HG02852 (cell line): ENCODE measurements at regions not wholly inside any gene's neighbourhood (a gene's known extent, or its start where the extent isn't known, plus 50 kb on each side); places are given as distances from the start of the nearest gene placed in this dataset.
A peak's percentile ranks its signal among the peaks of the same experiment; 100 is the strongest.
"Not testable (repeated sequence)": the region's sequence is repeated elsewhere in the genome, so short reads cannot be mapped to it uniquely, and the experiment has no call there.

Experiments
- ATAC-seq: cut with Tn5 transposase; IDR thresholded peaks from one replicate; pipeline ENCODE4 v1.9.1; 2021; ENCODE audit warnings: mild to moderate bottlenecking, moderate library complexity; ENCODE audit not compliant: unreplicated experiment

DNA sequence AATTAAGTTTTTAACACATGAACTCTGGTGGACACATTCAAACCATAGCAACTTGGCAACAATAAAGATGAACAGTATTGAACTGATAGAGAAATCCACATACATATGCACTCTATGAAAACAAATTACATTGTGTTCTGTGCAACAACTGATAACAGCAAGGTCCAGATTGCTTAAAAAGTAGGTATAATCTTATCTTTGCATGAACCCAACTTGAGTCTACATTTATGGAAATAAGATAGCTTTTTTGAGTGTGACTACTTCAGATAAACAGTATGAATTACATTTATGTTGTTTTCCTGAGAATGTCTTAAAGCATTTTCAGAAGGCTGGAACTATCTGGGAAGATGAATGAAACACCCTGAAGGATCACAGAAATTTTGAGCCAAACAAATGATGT is 212.6 kb upstream of the GK2 start:
- ATAC-seq, result no peak

DNA sequence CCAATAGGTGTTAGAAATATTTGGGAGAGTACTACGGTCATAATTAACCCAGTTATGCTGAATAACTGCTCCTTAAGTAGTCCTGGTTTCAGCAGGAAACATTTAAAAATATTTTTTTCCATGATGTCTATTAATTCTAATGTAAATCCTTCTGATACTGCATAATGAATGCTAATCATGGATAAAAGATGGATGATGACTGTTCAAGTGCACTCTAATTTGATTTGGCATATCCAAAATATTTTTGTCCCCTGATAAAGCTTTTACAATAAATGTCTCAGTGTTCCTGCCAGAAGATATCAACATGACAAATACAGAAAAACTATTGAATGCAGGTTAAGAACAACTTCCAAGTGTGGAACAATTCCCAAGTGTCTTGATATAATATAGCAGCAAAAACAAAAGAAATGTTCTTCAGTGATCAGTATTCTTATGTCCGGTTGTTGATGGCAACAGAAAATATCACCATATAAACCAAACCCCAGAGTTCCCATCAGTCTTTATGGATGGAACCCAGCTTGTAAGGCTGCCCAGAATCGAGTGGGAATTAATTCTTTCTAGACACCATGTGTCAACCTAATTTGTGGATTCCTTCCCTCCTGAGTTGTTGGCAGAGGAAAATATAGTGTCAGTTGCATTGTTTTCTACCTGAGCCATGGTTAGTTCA is 205.4 kb upstream of the GK2 start:
- no peak for ATAC-seq

DNA sequence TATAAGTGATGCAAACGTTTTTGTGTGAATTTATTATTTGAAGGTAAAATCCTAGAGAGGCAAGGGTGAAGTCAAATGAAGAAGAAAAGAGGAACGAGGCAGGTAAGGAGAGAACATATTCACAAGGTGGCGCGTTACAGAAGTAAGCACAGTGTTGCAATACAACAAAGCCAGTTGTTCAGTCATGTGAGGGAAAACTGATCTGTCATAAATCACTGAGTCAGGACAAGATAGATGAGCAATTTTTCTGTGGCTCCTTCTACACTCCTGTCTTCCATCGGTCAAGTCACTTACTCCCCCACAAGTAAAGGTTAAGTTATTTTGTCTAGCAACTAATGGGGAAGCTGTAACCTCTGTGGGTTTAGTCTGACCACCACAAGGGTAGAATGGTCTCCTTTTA is 203.0 kb upstream of the GK2 start:
- no peak for ATAC-seq

DNA sequence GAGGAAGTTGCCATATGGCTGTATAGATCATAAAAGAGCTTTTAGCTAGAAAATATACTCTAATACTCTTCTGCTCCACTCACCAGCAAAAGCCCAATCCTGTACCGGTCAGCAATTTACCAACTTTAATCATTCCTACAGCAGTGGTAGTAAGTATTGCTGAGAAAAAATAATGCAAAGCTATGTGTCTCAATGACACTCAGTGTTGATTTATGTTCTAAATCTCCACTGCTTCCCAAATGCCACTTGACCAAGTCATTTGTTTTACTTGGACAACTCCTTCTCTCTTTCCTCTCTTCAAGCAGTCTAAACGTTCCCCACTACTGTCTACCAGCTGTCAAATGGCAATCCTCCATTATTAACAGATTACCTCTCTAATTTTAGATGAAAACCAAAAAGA is 201.8 kb upstream of the GK2 start:
- ATAC-seq, result no peak

DNA sequence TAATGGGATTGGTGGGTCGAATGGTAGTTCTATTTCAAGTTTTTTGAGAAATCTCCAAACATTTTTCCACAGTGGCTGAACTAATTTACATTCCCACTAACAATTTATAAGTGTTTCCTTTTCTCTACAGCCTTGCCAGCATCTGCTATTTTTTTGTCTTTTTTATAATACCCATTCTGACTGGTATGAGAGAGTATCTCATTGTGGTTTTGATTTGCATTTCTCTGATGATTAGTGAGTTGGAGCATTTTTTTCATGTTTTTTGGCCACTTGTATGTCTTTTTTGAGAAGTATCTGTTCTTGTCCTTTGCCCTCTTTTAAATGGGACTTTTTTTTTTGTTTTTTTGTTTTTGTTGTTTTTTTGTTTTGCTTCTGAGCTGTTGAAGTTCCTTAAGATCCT is 200.0 kb upstream of the GK2 start:
- ATAC-seq, result no peak

DNA sequence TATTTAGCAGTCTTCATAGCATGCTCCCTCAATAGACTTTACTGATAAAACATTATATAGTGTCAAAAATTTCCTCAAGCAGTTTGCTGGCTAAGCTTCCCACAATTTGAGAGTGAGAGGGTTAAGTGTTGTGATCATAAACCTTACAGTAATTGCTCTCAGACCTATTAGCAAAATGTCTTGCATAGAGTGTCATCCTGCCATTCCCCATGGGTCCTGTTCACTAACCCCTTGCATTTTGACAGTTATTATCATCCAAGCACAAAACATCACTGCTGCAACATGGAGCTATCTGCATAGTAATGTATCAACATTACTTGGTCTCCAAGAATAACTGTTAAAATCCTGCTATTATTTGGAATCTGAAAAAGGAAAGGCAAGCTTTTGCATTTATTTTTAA is 196.1 kb upstream of the GK2 start:
- ATAC-seq, result no peak

DNA sequence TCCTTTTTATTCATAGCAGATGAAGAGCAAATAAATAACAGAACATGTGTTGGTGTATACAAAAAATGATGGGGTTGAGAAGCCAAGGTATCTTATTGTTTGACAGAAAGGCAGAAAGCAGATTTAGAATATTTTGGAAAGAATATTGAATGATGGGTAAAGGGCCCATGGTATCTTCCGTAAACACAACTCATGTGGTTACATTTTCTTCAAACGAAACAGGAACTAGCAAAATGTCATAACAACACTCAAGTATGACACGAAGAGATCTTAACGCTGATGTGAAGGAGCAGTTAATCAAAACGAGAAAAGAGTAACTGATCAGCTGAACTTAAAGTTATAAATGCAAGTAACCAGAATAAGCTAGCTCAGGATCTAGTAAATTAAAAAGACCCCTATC is 195.7 kb upstream of the GK2 start:
- no peak for ATAC-seq

DNA sequence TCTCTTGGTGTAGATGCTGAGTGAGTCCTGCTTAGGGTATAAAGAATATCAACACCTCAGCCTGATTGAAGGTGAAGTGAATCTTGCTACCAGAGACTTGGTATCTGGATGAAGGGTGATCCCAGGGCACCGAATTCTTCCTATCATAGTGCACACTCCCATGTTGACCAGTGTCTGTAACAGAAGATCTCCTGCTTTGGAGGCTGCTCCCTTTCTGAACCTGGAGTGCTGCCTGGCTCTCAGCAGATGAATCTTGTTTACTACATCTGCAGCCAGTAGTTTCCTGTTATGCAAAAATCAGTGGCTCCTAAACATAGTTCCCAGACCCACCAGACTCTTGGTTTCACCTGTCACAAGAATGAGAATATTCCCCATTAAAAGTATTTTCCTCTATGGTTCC is 191.7 kb upstream of the GK2 start:
- no peak for ATAC-seq

DNA sequence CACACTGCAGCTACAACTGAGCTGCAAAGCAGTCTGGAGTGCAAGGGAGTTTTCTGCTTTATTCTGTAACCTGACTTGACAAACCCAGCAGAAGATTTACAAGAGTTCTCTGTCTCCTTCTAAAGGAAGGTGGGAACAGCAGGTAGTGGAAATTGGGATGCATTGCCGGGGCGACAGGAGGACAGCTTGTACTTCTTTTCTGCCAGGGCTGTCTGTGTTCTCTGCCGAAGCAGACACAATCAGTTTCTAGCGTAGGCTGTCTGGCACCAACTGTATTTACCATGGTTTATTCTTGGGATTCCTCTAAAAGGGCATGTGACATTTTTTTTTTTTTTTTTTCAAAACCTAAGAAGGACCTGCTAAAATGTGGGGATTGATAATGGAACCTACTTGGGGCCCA is 190.8 kb upstream of the GK2 start:
- ATAC-seq, result no peak

DNA sequence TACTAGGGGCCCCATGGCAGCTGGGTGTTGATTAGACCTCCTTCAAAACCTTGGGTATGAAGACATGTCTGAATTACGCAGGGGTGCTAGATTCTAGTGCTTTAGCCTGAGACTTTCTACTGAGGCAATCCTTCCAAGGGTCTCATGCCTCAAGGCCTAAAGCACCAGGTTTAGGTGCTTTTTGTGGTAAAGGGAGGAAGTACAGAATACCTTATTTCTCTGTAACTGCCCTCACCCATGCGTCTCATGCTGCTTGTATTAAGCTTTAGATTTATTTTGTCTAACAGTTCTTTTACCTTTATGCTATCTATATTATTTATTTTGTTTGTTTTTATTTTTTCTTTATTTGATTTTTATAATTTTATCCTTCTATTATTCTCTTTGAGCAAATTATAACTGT is 190.2 kb upstream of the GK2 start:
- no peak for ATAC-seq

DNA sequence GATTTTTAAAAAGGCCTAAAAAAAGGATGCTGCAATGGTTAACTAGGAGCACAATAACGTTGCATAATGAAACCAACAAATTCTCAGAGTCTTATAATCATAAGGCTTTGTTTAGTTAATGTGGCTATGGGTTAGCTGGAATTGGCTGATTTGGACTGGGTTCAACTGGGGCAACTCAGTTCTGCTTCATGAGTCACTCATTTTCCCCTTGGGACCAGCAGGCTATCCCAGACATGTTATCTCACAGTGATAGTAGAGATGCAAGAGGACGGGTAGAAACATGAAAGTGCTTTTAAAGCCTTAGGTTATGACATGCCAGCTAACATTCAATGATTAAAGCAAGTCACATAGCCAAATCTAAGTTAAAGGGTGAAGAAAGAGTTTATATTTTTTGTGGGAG is 189.2 kb upstream of the GK2 start:
- ATAC-seq, result no peak

DNA sequence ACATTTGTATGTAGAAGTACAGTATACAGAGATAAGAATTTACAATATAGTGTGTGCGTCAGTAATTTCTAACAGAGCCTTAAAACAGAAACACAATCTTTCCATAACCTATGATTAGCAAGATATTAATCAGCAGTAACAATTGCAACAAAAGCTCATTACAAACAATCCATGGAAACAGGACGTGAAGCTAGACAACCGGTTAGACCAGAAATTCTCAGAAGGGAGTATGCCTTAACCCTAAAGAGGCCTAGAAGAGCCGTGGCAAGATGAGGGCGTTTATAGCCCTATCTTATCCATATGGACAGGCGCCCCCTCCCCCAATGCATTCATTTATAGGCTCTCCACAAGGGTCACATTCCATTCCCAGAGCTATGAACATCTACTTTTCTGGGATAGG is 184.2 kb upstream of the GK2 start:
- not testable (repeated sequence) for ATAC-seq

DNA sequence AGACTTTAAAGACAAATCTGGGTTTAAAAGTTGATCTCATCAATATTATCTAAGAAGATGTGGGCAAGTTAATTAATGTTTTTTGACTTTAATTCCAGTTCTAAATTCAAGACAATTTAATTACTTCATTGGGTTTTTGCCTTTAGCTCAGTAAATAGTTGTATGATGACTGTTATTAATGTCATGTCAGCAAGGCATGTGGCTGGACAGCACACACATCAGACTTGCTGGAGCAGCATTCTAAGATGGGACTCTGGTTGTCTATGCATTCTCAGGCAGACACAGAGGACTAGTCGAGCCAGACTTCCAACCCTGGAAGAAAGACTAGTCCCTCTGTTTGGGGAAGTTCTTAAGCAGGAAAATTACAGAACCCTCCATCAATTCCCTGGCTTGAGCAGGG is 180.7 kb upstream of the GK2 start:
- ATAC-seq, result no peak

DNA sequence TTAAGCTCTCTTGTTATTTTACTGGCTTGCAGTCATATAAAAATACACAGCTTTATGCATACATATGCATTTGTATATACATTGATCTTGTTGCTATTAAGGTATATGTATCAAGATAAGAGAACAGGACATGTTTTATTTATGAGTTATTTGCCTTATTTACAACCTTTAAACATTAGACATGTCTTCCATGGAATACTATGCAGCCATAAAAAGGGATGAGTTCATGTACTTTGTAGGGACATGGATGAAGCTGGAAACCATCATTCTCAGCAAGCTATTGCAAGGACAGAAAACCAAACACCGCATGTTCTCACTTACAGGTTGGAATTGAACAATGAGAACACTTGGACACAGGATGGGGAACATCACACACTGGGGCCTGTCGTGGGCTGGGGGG is 179.2 kb upstream of the GK2 start:
- not testable (repeated sequence) for ATAC-seq

DNA sequence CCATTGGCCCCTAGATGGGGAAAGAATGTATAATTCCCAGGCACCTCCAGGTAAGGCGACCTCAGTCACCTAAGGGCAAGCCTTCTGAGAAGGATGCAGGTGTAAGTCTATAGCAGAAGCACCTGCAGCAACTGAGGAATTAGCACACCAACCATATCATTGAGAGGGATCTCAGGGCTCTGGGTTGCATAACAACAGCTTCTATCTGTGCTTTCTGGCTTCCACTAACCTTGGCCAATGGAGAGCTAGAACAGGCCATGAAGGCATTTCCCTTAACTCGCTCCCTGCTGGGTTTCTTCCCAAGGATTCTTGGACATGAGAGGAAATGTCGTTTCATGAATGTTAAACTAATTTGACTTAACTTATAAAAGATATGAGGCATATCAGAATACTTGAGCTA is 177.8 kb upstream of the GK2 start:
- ATAC-seq, result no peak

DNA sequence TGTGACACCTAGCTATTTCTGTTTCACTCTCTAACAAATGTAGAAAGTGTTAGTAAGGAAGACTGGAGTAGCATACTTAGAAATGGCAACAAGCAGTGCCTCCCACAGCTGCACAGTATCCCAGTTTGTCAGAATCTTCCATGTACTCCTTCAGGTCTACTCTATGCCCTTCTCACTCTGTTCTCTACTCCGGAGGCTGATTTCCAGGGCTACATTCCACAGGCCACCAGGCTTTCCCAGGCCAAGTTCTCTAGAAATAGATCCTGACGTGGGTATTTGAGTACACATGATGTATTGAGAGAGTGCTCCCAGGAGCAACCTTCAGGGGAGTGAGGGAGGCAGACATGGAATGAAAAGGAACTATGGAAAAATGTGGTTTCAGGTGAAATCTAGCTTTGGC is 177.3 kb upstream of the GK2 start:
- no peak for ATAC-seq

DNA sequence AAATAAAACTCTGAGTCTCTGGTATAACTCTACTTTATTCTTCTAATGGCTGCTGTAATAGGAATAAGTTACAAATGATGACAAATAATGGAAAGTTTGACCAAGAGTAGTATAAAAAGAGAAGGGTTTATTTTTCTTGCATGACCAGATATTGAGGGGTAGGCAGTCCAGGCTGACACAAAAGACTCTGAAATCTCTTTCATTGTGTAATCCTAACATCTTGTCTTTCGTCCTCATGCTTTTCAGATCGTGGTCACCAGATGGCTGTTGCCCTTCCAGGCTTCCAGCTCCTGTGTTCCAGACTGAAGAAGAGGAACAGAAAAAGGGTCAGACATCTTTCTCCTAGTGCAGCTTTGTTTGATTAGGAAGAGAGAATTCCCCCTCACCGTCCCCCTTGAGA is 176.9 kb upstream of the GK2 start:
- ATAC-seq, result no peak

DNA sequence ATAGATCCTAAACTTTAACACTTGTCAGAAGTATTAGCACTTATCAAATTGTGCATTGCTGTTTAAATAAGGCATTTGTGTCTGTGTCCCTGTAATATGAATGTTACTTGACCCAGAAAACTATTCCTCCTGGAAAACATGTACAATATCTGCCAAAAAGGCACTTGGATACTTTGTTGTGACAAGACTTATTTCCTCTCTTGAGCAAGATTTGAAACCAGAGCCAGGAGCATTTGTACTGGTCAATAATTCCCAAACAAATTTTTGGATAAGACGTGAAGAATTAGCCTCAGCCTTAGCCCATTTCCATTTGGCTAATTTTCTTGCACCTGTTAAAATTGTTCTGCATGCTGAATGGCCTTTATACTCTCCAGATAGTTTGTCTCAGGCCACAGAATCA is 176.3 kb upstream of the GK2 start:
- ATAC-seq, result no peak

DNA sequence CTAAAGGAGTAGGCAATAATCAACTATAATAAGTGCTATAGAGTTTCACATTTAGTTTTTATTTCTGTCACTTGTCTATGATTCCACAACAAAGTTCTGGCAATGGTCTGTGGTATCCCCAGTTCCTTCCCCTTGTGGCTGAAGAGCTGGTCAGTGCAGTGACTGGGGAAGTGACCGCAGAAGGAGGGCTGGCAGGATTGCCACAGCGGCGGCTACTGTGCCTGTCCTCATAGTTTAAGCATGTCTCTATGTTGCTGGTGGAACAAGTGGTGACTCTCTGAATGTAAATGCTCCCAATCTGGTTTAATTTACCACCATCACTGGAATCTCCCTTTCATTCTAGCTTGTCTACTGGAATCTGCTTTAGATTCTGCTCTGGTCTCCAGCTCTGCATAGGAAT is 170.6 kb upstream of the GK2 start:
- no peak for ATAC-seq

DNA sequence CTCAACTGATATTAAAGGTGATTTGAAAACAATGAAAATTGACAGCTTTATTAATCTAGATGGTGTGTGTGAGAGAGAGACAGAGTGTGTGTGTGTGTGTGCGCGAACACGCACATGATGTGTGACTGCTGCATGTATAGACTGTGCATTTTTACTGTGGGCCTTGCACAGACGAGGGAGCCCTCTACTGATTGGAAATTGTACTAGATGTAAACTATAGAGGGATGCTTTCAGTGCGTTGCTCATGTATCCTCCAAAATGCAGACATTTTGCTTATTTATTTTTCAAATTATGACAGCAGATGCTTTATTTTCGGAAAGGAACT is 168.4 kb upstream of the GK2 start:
- peak; percentile 73 for ATAC-seq

DNA sequence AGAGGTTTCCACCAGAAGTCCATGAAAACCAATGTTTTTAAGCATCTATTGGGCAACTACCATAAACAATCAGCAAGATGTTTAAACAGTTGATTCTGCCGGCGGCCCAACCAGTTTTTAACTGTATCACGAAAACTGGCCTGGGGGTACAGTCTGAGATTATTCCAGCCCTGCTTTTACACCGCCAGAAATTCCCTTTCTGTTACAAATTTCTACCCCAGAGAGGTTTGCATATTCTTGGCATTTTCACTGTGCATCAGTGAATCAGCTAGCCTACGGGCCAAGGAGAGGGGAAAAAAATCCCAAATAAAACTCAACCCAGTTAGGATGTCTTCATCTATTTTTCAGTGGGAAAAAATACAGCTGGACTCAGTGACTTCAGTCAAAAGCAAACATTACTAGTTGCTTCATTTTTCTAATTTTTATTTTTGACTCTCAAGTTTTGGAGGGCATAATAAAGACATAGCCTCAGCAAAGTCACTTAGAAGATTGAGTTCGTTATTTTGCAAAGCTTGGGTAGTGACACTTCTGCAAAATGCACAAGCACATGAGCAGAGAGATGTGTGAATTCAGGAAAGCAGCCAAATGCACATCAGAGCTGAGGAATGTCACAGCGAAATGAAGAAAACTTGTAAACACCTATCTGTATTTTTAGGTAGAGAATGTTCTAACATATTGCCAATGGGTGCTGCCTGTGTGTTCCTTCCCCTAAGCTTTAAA is 167.8 kb upstream of the GK2 start:
- no peak for ATAC-seq

DNA sequence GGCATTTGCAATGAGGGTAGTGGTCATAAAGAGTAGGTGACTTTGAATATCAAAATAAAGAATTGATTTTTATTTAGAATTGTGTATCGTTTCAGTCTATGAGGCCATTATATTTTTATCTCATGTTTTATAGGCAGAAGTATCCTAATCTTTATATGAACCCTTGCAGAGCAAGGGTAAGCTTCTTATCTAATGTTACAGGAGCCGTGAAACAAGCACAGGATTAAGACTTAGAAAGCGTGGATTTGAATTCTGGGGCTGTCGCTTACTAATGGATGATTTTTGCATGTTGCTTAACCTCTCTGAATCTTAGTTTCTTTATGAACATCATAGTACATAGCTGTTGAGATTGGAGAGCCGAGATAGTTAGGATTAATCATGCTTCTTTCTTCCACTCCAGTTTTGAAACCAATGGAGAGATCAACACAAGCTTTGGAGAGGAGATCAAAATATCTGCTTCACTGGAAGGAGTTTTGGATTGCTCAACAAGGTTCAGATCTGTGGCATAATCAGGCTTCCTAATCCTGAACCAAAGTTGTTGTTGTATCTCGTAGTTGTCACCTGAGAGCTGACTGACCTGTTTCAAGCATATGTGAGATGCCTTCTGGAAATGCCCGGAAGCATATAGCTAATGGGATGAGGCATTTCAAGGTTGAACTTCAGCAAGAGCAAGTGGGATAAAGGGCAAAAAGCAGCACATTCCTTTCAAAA is 166.9 kb upstream of the GK2 start:
- no peak for ATAC-seq

DNA sequence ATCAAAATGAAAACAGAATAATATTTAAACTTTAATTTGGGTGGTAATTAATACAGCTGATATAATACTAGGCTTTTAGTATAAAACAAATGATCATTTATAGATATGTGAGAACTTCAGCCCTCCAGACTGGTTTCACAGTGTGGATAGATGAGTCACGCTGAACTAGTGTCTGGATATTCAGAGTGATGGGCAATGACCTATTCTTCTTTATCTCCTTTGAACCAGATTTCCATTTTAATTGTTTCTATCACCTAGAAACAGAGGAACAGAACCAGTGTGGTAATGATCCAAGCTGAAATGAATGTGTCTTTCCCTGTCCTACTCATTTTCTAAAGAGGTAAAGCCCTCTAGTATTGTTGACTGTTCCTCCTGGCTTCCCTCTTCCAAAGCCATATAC is 155.2 kb upstream of the GK2 start:
- no peak for ATAC-seq
